ENCODE measurements at regions not wholly inside any gene's neighbourhood (a gene's known extent, or its start where the extent isn't known, plus 50 kb on each side); places are given as distances from the start of the nearest gene placed in this dataset.

DNA sequence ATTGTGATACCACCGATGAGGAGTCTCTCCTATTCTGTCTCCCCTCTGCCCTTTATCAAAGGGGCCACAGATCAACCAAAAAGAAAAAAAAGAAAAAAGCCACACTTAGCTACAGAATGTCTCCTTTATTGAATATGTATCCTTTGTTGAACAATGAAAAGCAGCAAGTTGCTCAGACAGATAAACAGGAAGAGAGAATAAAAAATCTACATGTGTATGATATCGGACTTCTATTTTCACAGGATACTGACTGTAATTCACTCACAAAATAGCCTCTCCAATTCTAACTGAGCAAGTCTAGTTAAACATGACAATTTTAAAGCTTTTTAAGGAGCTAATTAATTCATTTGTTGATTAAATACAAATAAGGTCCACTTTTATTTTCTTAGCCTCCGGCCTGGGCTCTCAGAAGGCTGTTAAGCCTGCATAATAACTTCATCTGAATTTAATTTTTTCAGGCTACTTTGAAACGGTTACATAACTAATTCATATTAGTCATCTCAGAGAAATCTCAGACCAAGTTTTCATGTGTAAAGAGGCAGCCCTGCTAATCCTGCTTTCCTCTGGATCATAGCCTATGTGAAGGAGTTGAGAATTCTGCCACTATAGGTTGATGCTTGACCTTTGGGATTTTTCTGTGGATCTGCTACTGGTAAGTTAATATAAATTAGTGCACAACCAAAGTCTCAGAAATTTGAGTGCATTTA, 304.1 kb upstream of the NR5A2 start:
- DNase-seq: no peak

GRCh38 chr1:199724049-199724448, 303.5 kb upstream of the NR5A2 start:
- no peak for DNase-seq

- no peak for DNase-seq
These were observed 302.4 kb upstream of the NR5A2 start for GRCh38 chr1:199725002-199725565.

DNA sequence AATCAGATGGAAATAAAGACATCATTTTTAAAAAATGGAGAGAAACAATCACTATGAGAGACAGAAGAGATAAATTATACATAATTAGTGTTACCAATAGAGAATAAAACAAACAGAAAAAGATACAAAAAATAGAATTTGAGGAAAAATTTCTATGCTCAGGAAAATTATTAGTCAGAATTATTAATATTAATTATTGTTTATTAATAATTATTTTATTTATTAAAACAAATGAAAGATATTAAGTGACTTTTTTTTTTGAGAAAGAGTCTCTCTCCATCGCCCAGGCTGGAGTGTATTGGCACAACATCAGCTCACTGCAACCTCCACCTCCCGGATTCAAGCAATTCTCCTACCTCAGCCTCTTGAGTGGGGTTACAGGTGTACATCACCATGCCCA, 299.8 kb upstream of the NR5A2 start:
- DNase-seq: no peak

- no peak for DNase-seq
These were observed 299.2 kb upstream of the NR5A2 start for GRCh38 chr1:199728345-199728744.

DNA sequence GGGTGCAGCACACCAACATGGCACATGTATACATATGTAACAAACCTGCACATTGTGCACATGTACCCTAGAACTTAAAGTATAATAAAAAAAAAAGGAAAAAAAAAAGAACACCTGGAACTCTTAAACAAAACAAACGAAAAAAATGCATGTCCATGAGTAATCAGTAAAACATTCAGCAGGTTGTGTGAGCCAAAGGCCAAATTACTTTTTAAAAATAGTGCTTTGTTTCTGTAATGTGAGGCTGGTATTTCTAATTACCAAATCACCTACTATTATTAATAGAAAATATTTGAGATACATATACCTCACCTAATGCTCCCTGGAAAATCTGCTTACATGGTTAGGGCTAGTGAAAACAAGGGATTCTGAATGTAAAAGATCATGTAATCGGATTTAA, 294.4 kb upstream of the NR5A2 start:
- no peak for DNase-seq

GRCh38 chr1:199734186-199734585, 293.3 kb upstream of the NR5A2 start:
- DNase-seq: no peak

DNA sequence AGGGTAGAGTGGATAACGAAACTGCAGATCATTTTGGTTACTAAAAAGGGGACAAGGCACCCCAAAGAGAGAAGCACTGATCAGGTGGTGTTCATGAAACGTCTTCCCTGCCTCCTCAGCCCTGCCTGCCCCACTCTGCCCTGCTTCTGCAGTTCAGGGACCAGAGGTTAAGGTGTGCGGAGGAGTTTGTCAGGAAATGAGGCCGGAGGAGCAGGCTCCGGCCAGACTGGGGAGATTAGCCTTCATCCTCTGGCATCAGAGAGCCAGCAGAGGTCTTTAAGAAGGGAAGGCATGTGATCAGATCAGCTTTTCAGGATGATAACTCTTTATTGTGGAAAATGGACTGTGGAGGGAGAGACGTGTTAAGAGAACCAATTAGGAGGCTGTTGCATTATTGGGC, 291.9 kb upstream of the NR5A2 start:
- no peak for DNase-seq

- DNase-seq: no peak
These were observed 290.9 kb upstream of the NR5A2 start for GRCh38 chr1:199736646-199737045.

GRCh38 chr1:199741586-199741985, 285.9 kb upstream of the NR5A2 start:
- no peak for DNase-seq

GRCh38 chr1:199742547-199742946, 285.0 kb upstream of the NR5A2 start:
- DNase-seq: no peak

DNA sequence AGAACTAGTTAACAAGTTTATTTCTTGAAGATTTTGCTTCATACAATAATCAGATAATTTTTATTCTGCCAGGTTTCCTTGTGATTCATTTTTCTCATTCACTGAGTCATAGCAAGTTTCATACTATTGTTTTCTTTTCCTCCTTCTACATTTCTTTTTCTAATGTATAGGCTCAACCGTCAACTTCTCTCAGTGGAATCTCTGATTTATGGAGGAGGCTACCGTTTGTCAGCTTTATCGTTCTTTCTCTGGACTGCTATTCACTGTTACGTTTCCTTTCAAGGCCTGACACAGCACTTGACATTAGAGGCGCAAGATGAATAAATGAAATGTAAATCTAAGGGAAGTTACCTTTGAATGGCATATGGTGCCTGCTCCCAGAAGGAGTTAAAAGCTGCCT, 284.3 kb upstream of the NR5A2 start:
- DNase-seq: no peak

DNA sequence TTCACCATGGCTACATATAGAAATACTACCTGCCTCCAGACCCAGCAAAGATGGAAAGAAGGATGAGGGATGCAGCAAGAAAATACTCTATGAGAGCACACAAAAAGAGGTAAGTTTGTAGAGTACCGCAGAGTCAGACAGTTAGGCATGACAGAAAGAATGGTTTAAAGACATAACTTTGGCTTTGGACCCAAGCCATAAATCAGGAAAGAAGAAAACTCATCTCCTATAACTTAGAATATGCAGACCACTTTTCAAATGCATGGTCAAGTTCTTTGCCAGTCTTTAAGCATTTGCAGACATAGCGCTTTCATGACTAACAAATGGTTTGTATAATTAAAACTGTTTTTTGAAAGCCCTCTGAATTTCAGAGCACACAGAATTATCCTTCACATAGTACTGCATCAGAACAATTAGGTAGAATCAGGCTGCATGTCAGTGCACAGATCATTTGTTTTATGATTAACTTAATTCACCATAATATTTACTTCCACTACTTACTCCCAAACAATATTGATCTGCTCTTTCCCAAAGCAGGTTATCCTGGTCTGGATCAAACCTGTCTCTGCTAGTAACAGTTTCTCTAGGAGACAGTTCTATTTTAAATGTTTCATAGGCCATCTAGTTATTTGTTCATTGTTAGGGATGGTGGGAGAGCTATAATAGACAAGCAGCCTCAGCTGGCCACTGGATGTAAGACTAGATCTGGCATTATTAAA, 280.7 kb upstream of the NR5A2 start:
- DNase-seq: no peak

DNA sequence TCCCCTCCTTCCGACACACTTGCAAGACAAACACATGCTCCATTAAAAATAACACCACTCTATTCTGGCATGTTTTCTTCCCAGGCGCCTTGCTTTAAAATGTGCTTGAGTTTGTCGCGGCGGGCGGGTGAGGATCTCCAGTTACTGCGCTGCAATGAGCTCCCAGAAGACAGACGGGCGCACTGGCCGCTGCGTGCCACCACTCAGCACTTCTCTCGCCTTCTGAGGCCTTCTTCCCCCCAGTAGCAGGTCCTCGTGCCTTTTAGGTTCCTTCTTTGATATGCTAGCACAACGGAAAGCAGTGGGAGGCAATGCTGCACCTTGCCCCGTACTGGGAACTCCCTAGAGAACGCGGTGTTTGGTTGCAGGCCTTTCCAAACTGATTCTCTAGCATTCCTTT, 279.5 kb upstream of the NR5A2 start:
- DNase-seq: no peak

DNA sequence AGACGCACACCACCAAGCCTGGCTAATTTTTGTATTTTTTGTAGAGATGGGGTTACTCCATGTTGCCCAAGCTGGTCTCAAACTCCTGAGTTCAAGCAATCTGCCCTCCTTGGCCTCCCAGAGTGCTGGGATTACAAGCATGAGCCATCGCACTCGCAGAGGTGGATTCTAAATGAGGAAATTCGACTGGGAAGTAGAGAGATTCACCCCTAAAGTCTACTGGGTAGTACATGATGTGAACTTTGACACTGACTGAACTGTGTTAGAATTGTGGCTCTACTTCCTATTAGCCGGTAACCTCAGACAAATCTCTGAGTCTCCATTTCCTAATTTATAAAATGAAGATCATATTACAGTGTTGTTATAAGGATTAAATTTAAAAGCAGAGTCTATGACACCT, 276.0 kb upstream of the NR5A2 start:
- no peak for DNase-seq

DNA sequence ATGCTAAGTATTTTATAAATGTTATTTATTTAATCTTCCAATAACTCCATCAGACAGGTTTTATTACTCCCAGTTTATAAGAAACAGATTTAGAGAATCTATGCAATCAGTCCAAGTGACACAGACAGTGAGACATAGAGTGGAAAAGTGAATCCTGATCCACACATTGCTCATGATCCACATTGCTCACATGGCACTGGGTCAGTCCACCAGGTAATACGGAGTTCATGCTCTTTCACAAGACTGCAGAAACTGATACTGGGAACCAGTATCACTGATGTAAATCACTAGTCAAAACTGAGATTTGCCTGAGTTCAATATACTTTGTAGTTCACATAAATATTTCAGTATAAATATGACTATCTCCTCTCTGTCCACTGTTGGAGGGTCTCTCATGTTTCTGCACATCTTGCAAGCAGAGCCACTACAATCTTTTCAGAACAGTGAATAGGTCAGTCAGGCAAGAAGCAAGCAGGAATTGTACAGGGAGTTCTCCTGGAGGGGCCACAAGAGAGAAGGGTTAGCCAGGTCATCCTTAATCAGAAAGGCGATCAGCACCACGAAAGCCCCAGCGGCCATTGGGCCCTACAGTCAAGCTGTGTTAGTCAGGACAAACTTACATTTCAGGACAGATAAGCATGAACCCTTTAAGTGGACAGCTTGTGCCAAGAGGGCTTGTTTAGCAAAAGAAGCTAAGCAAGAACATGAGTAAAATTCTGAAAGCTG, 275.4 kb upstream of the NR5A2 start:
- no peak for DNase-seq

- DNase-seq: no peak
These were observed 274.9 kb upstream of the NR5A2 start for GRCh38 chr1:199752688-199753027.

GRCh38 chr1:199753513-199753912, 274.0 kb upstream of the NR5A2 start:
- DNase-seq: no peak

GRCh38 chr1:199756066-199756465, 271.4 kb upstream of the NR5A2 start:
- no peak for DNase-seq

- DNase-seq: no peak
These were observed 268.8 kb upstream of the NR5A2 start for GRCh38 chr1:199758626-199759255.

DNA sequence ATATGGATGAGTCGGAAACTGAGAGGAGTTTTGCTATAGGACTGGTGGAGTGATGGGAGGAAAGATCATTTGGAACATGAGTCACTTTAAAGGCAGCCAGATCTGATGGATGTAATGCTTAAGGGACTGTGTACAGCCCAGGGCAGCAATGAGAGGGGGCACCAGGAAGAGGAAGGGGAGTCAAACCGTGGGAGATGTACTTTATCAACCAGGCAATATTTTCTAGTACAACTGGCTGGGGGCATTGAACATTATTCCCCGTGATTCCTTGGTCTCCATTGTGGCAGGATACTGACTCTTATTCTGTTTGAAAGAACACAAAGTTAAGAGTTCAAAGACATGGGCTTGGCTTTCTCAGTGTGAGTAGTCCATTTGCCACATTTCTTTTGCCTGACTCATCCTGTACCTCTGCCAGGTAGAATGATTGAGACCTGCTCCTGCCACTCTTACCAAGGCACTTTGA, 268.2 kb upstream of the NR5A2 start:
- DNase-seq: no peak

GRCh38 chr1:199762572-199762971, 264.9 kb upstream of the NR5A2 start:
- DNase-seq: no peak

- no peak for DNase-seq
These were observed 261.2 kb upstream of the NR5A2 start for GRCh38 chr1:199766218-199766792.
